Hindlimb muscle (tissue), 1 donor: ENCODE measurements at regions not wholly inside any gene's neighbourhood (a gene's known extent, or its start where the extent isn't known, plus 50 kb on each side); places are given as distances from the start of the nearest gene placed in this dataset.

Experiments
- DNase-seq: peaks from one replicate; pipeline ENCODE4 v3.0.0-alpha.2; 2013

- no peak for DNase-seq
Observed at GRCh38 chr4:10979032-10979431, 294.5 kb upstream of the CLNK start.

GRCh38 chr4:10977534-10977933 is 293.0 kb upstream of the CLNK start:
- DNase-seq, result no peak

GRCh38 chr4:10974371-10974770 is 289.8 kb upstream of the CLNK start:
- DNase-seq, result no peak

GRCh38 chr4:10973686-10974085 is 289.1 kb upstream of the CLNK start:
- no peak for DNase-seq

- no peak for DNase-seq
Observed at GRCh38 chr4:10971800-10972401, 287.3 kb upstream of the CLNK start.

GRCh38 chr4:10965196-10965595 is 280.6 kb upstream of the CLNK start:
- no peak for DNase-seq

- DNase-seq, result no peak
Observed at GRCh38 chr4:10963958-10964703, 279.6 kb upstream of the CLNK start.

GRCh38 chr4:10963241-10963640 is 278.7 kb upstream of the CLNK start:
- peak; percentile 45 for DNase-seq

- DNase-seq, result no peak
Observed at GRCh38 chr4:10962246-10962645, 277.7 kb upstream of the CLNK start.

- no peak for DNase-seq
Observed at GRCh38 chr4:10960389-10960788, 275.8 kb upstream of the CLNK start.

GRCh38 chr4:10959586-10959985 is 275.0 kb upstream of the CLNK start:
- peak; percentile 34 for DNase-seq

GRCh38 chr4:10958226-10958856 is 273.8 kb upstream of the CLNK start:
- no peak for DNase-seq

- no peak for DNase-seq
Observed at GRCh38 chr4:10951306-10951705, 266.7 kb upstream of the CLNK start.

GRCh38 chr4:10949039-10949733 is 264.6 kb upstream of the CLNK start:
- DNase-seq, result no peak

GRCh38 chr4:10947898-10948297 is 263.3 kb upstream of the CLNK start:
- DNase-seq, result no peak

GRCh38 chr4:10944321-10944720 is 259.8 kb upstream of the CLNK start:
- DNase-seq, result no peak

GRCh38 chr4:10942156-10942555 is 257.6 kb upstream of the CLNK start:
- no peak for DNase-seq

- DNase-seq, result no peak
Observed at GRCh38 chr4:10929818-10930217, 245.2 kb upstream of the CLNK start.

GRCh38 chr4:10925996-10926395 is 241.4 kb upstream of the CLNK start:
- DNase-seq, result no peak

GRCh38 chr4:10924274-10924673 is 239.7 kb upstream of the CLNK start:
- no peak for DNase-seq

- DNase-seq, result peak; percentile 23
Observed at GRCh38 chr4:10917566-10917965, 233.0 kb upstream of the CLNK start.

- DNase-seq, result no peak
Observed at GRCh38 chr4:10898072-10898471, 213.5 kb upstream of the CLNK start.

- DNase-seq, result no peak
Observed at GRCh38 chr4:10897076-10897475, 212.5 kb upstream of the CLNK start.
